ENCODE measurements at regions not wholly inside any gene's neighbourhood (a gene's known extent, or its start where the extent isn't known, plus 50 kb on each side); places are given as distances from the start of the nearest gene placed in this dataset.

DNA sequence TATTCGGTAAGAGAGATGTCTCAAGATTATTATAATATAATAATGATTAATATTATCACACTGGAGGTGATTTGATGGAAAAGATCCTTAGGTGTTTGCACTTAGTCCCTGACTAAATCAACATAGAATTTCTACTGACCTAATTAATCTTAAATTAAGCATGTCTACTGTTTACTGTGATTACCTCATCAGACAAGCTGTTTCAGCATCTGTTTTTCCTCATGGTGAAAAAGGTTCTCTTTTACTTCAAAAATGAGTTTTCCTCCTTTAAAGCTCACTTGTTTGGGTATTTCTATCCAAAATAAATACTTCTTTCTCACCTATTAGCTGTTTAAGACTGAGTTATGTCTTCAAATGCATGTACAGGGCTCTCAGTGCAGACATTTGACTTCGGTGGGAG is 407.8 kb downstream of the NKX6-1 start:
- Mint-ChIP-seq H3K4me3 (no peak overlapping the region), H3K4me1 (peaks cover 6 to 8% of the 10 kb centered on the region in 2 experiments), H3K9me3 (no peaks in the 10 kb centered on the region), H3K36me3 (ENCODE audit: insufficient read depth in 1 of 3, low read depth in 3 of 3) (no peaks in the 10 kb centered on the region; a peak in 1 of 7 replicates), H3K27ac (no peak overlapping the region), H3K27me3 (ENCODE audit: low read depth) (no peaks in the 10 kb centered on the region)
- Histone ChIP-seq H2BK12ac (ENCODE audit: insufficient read length, low read depth, low read length) (no peak overlapping the region), H4K20me1 (ENCODE audit: control insufficient read depth, insufficient read depth, insufficient read length) (no peaks in the 10 kb centered on the region), H3K14ac (ENCODE audit: insufficient read depth, low read length) (no peak overlapping the region), H4K5ac (ENCODE audit: insufficient read length, low read depth, low read length) (no peak overlapping the region), H3K27ac (ENCODE audit: insufficient read length, low read depth, low read length) (no peak overlapping the region), H2BK20ac (ENCODE audit: low read depth, low read length, poor library complexity, severe bottlenecking) (no peak overlapping the region), H3K9me3 (ENCODE audit: control insufficient read depth, low read depth, low read length) (no peaks in the 10 kb centered on the region), H3T11ph (ENCODE audit: low read length) (no peak overlapping the region), H4K91ac (ENCODE audit: insufficient read length, low read depth, low read length) (no peak overlapping the region), H3K9ac (ENCODE audit: extremely low read depth, insufficient read length, low read length) (no peak overlapping the region), H3K23me2 (ENCODE audit: insufficient read length, low read depth, low read length, poor library complexity, severe bottlenecking) (no peaks in the 10 kb centered on the region), H2BK120ac (ENCODE audit: low read depth, low read length, poor library complexity, severe bottlenecking) (no peak overlapping the region), H3K4me1 (ENCODE audit: insufficient read depth, low read length) (no peaks in the 10 kb centered on the region; the same call in 1 of the 2 replicates), H3K18ac (ENCODE audit: insufficient read length, low read depth, low read length) (no peak overlapping the region), H2AFZ (ENCODE audit: low read length) (no peak overlapping the region), H2AK5ac (ENCODE audit: insufficient read length, low read length) (no peak overlapping the region), H3K4me2 (ENCODE audit: insufficient read depth, insufficient read length, low read length) (no peak overlapping the region), H3K79me1 (ENCODE audit: insufficient read depth, low read depth, low read length, poor library complexity, severe bottlenecking) (no peaks in the 10 kb centered on the region), H4K8ac (replicated peaks; ENCODE audit: insufficient read length, low read depth, low read length) (no peak overlapping the region), H3K27me3 (ENCODE audit: insufficient read depth, low read length) (no peaks in the 10 kb centered on the region), H2BK15ac (ENCODE audit: low read depth, low read length) (no peak overlapping the region), H3K79me2 (ENCODE audit: insufficient read depth, low read length) (no peaks in the 10 kb centered on the region), H2BK5ac (ENCODE audit: insufficient read length, low read length) (no peak overlapping the region), H3K4ac (ENCODE audit: low read depth, low read length) (no peak overlapping the region), H3K23ac (ENCODE audit: insufficient read length, low read depth, low read length) (no peak overlapping the region), H3K56ac (ENCODE audit: insufficient read length, low read depth, low read length) (no peak overlapping the region)
- TF ChIP-seq, protein P1, sequence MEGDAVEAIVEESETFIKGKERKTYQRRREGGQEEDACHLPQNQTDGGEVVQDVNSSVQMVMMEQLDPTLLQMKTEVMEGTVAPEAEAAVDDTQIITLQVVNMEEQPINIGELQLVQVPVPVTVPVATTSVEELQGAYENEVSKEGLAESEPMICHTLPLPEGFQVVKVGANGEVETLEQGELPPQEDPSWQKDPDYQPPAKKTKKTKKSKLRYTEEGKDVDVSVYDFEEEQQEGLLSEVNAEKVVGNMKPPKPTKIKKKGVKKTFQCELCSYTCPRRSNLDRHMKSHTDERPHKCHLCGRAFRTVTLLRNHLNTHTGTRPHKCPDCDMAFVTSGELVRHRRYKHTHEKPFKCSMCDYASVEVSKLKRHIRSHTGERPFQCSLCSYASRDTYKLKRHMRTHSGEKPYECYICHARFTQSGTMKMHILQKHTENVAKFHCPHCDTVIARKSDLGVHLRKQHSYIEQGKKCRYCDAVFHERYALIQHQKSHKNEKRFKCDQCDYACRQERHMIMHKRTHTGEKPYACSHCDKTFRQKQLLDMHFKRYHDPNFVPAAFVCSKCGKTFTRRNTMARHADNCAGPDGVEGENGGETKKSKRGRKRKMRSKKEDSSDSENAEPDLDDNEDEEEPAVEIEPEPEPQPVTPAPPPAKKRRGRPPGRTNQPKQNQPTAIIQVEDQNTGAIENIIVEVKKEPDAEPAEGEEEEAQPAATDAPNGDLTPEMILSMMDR (conservative IDR thresholded peaks at IDR 0.05) = no peak
- WGBS (ENCODE audit: extremely low coverage, insufficient read length, low lambda C conversion rate) = no CpG with 5 or more reads among the region's 2 CpGs
- no peak for DNase-seq
